ENCODE measurements at regions not wholly inside any gene's neighbourhood (a gene's known extent, or its start where the extent isn't known, plus 50 kb on each side); places are given as distances from the start of the nearest gene placed in this dataset.

DNA sequence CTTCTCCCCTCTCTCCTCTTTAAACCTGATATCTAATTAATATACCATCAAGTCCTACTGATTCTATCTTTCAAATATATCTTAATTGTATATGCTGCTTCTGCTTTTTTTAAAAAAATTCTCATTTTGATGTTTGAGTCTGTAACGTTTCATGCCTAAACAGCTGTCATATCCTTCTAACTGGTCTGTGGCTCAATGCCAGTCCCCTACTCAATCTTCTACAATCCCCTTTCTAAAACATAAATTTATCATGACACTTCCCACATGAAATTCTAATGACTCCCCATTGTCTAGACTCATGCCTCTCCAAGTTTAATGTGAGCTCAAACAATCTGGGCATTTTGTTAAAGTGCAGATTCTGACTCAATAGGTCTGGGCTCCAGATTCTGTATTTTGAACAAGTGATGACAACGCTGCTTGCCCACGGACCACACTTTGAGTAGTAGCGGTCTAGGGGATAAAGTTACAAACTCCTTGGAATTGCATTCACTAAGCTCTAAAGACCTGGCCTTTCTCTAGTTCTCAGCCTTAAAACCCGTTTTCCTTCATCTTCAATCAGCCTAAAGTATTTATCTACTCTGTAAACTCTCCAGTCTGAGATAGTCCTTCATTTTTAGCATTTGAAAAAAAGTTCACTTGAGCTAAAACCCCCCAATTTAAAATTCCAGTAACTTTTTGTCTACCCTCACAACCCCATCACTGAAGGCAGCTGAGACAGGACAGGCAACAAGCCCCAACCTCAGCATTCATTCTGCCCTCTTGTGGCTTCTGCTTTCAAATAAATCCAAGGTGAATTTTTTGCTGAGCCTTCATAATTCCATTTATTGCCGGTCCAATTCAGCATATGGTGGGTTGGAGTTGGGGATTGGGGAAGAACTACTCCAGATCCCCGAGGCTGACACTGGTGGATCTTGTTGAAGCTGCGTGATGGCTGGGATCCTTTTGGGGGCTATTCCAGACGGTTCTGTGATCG is 88.1 kb upstream of the THRB start:
- TF ChIP-seq GATA2 (IDR thresholded peaks at IDR 0.05; ENCODE audit: low read depth, low read length) (no peak), GATA3 (IDR thresholded peaks at IDR 0.05; ENCODE audit: low read depth, low read length) (no peak)
